ENCODE measurements at regions not wholly inside any gene's neighbourhood (a gene's known extent, or its start where the extent isn't known, plus 50 kb on each side); places are given as distances from the start of the nearest gene placed in this dataset.

GRCh38 chr12:76246611-76247010 is 101.6 kb downstream of the BBS10 start:
- TF ChIP-seq EZH2 (IDR thresholded peaks at IDR 0.05; ENCODE audit: borderline replicate concordance, low read length) (no peak), CTCF (conservative IDR thresholded peaks at IDR 0.05 in 1 of 2, IDR thresholded peaks at IDR 0.05 in 1 of 2; ENCODE audit: extremely low read depth in 1 of 2, insufficient read depth in 1 of 2, low read depth in 1 of 2, low read length in 2 of 2) (no peak)

Measured in mammary epithelial cell (primary cell).